ENCODE measurements at regions not wholly inside any gene's neighbourhood (a gene's known extent, or its start where the extent isn't known, plus 50 kb on each side); places are given as distances from the start of the nearest gene placed in this dataset.
"Not testable (repeated sequence)": the region's sequence is repeated elsewhere in the genome, so short reads cannot be mapped to it uniquely, and the experiment has no call there.

DNA sequence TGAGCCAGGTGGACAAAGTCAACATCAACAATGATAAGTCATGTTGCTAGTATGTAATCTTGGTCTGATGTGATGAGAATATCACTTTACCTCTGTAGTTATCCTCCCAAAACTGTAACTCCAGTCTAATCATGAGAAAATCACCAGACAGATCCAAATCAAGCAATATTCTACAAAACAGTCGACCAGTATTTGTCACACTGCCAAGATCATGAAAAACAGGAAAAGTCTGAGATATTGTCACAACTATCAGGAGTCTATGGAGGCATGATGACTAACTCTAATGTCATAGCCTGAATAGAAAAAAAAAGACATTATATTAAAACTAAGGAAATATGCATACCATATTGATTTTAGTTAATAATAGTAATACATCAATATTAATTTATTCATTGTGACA lies 1883.3 kb upstream of the CELF4 start:
- no peak overlapping the region for H3K9ac ChIP-seq (ENCODE audit: low read depth in 1 of 2, low read length in 2 of 2)
- H3K27me3 ChIP-seq (ENCODE audit: control insufficient read depth in 4 of 4, insufficient read depth in 4 of 4, low read length in 3 of 4), result no peaks in the 10 kb centered on the region
- no peak overlapping the region for H3K27ac ChIP-seq (ENCODE audit: low read depth in 1 of 2, low read length in 2 of 2)
- DNase-seq (ENCODE audit: low spot score), result no peak
- WGBS, result 71% methylated on average over 1 of the region's 1 CpG
- no peaks in the 10 kb centered on the region for H3K9me3 ChIP-seq (ENCODE audit: control insufficient read depth in 4 of 4, low read length in 3 of 4)
- H3K36me3 ChIP-seq (ENCODE audit: control insufficient read depth in 4 of 4, insufficient read depth in 3 of 4, low read depth in 1 of 4, low read length in 3 of 4), result no peaks in the 10 kb centered on the region
- TF ChIP-seq FOXA2 (IDR thresholded peaks at IDR 0.05), result no peak
- TF ChIP-seq GABPA (IDR thresholded peaks at IDR 0.05 in 1 of 2, conservative IDR thresholded peaks at IDR 0.05 in 1 of 2), result no peak
- no peak for TF ChIP-seq RXRA (IDR thresholded peaks at IDR 0.05)
- TF ChIP-seq, protein P1, sequence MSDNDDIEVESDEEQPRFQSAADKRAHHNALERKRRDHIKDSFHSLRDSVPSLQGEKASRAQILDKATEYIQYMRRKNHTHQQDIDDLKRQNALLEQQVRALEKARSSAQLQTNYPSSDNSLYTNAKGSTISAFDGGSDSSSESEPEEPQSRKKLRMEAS (IDR thresholded peaks at IDR 0.05), result no peak
- no peak overlapping the region for H3K4me3 ChIP-seq (ENCODE audit: low read depth in 1 of 3, low read length in 3 of 3)
- H3K4me1 ChIP-seq (ENCODE audit: control insufficient read depth in 4 of 4, insufficient read depth in 4 of 4, low read length in 3 of 4), result peaks cover 0 to 7% (median 2%) of the 10 kb centered on the region in 4 donors

DNA sequence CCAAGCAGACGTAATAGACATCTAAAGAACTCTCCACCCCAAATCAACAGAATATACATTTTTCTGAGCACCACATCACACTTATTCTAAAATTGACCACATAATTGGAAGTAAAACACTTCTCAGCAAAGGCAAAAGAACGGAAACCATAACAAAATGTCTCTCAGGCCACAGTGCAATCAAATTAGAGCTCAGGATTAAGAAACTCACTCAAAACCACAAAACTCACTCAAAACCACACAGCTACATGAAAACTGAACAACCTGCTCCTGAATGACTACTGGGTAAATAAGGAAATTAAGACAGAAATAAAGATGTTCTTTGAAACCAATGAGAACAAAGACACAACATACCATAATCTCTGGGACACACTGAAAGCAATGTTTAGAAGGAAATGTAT lies 1879.4 kb upstream of the CELF4 start:
- not testable (repeated sequence) for H3K27me3 ChIP-seq (ENCODE audit: control insufficient read depth in 4 of 4, insufficient read depth in 4 of 4, low read length in 3 of 4); H3K9me3 ChIP-seq (ENCODE audit: control insufficient read depth in 4 of 4, low read length in 3 of 4); H3K27ac ChIP-seq (ENCODE audit: low read depth in 1 of 2, low read length in 2 of 2); H3K4me1 ChIP-seq (ENCODE audit: control insufficient read depth in 4 of 4, insufficient read depth in 4 of 4, low read length in 3 of 4); H3K36me3 ChIP-seq (ENCODE audit: control insufficient read depth in 4 of 4, insufficient read depth in 3 of 4, low read depth in 1 of 4, low read length in 3 of 4); DNase-seq (ENCODE audit: low spot score); H3K4me3 ChIP-seq (ENCODE audit: low read depth in 1 of 3, low read length in 3 of 3); H3K9ac ChIP-seq (ENCODE audit: low read depth in 1 of 2, low read length in 2 of 2)
- 80% methylated on average over 2 of the region's 2 CpGs for WGBS

DNA sequence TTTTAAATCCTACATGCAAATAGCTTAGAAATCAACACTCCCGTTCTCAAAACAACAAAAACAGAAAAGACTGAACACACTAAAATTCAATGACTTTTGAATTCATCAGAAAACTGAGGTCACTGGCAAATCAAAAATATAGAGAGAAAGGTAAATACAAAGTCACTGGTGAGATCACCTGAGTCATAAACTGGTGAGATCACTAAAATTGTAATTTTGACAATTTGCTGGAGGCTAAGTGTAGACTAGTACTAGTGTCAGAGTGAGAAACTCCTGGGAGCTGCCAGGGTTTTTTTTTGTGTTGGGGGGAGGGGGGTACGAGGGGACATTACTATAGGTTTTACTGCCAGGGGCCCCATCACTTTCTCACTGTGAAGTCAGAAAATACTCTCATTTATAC lies 1876.0 kb upstream of the CELF4 start:
- Histone ChIP-seq H3K27me3 (ENCODE audit: control insufficient read depth in 4 of 4, insufficient read depth in 4 of 4, low read length in 3 of 4) (peaks cover 0 to 2% (median 0%) of the 10 kb centered on the region in 4 donors), H3K4me1 (ENCODE audit: control insufficient read depth in 4 of 4, insufficient read depth in 4 of 4, low read length in 3 of 4) (no peaks in the 10 kb centered on the region), H3K9me3 (ENCODE audit: control insufficient read depth in 4 of 4, low read length in 3 of 4) (no peaks in the 10 kb centered on the region), H3K4me3 (ENCODE audit: low read depth in 1 of 3, low read length in 3 of 3) (no peak overlapping the region), H3K9ac (ENCODE audit: low read depth in 1 of 2, low read length in 2 of 2) (no peak overlapping the region), H3K36me3 (ENCODE audit: control insufficient read depth in 4 of 4, insufficient read depth in 3 of 4, low read depth in 1 of 4, low read length in 3 of 4) (no peaks in the 10 kb centered on the region), H3K27ac (ENCODE audit: low read depth in 1 of 2, low read length in 2 of 2) (no peak overlapping the region)
- 79% methylated on average over 2 of the region's 2 CpGs for WGBS
- no peak for TF ChIP-seq SP1 (IDR thresholded peaks at IDR 0.05)
- TF ChIP-seq, protein P2, sequence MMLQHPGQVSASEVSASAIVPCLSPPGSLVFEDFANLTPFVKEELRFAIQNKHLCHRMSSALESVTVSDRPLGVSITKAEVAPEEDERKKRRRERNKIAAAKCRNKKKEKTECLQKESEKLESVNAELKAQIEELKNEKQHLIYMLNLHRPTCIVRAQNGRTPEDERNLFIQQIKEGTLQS (IDR thresholded peaks at IDR 0.05), result no peak
- no peak for TF ChIP-seq RAD21 (IDR thresholded peaks at IDR 0.05)
- TF ChIP-seq EGR1 (IDR thresholded peaks at IDR 0.05; ENCODE audit: low read depth in 2 of 2), result no peak
- no peak for TF ChIP-seq TAF1 (conservative IDR thresholded peaks at IDR 0.05)
- TF ChIP-seq HNF4G (IDR thresholded peaks at IDR 0.05), result no peak
- TF ChIP-seq FOXA1 (IDR thresholded peaks at IDR 0.05), result no peak
- no peak for DNase-seq (ENCODE audit: low spot score)

DNA sequence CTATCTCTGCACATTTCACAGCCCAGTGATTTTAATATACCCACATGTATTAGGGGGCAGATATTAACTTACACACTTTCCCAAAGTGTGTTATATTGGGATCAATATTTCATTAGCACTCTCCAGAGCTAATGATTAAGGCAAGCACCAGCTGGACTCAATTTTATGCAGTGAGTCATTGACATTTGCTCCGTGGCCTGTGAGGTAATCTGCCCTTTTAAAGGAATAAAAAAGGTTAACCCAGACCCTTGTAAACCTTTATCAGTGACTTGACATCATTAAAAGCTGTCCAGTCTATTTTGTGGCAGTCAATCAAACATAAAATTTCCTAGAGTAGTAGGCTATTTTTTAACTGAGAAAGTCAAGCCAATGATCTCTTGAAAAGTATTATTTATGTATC lies 1870.4 kb upstream of the CELF4 start:
- WGBS, result 25% methylated on average over 1 of the region's 1 CpG
- no peak overlapping the region for H3K9ac ChIP-seq (ENCODE audit: low read depth in 1 of 2, low read length in 2 of 2)
- H3K27ac ChIP-seq (ENCODE audit: low read depth in 1 of 2, low read length in 2 of 2), result no peak overlapping the region
- H3K36me3 ChIP-seq (ENCODE audit: control insufficient read depth in 4 of 4, insufficient read depth in 3 of 4, low read depth in 1 of 4, low read length in 3 of 4), result no peaks in the 10 kb centered on the region
- peaks cover 2 to 5% (median 4%) of the 10 kb centered on the region in 4 donors for H3K4me1 ChIP-seq (ENCODE audit: control insufficient read depth in 4 of 4, insufficient read depth in 4 of 4, low read length in 3 of 4)
- no peaks in the 10 kb centered on the region for H3K9me3 ChIP-seq (ENCODE audit: control insufficient read depth in 4 of 4, low read length in 3 of 4)
- no peak for DNase-seq (ENCODE audit: low spot score)
- peaks cover 0 to 2% (median 0%) of the 10 kb centered on the region in 4 donors for H3K27me3 ChIP-seq (ENCODE audit: control insufficient read depth in 4 of 4, insufficient read depth in 4 of 4, low read length in 3 of 4)
- H3K4me3 ChIP-seq (ENCODE audit: low read depth in 1 of 3, low read length in 3 of 3), result no peak overlapping the region
- TF ChIP-seq, protein P3, sequence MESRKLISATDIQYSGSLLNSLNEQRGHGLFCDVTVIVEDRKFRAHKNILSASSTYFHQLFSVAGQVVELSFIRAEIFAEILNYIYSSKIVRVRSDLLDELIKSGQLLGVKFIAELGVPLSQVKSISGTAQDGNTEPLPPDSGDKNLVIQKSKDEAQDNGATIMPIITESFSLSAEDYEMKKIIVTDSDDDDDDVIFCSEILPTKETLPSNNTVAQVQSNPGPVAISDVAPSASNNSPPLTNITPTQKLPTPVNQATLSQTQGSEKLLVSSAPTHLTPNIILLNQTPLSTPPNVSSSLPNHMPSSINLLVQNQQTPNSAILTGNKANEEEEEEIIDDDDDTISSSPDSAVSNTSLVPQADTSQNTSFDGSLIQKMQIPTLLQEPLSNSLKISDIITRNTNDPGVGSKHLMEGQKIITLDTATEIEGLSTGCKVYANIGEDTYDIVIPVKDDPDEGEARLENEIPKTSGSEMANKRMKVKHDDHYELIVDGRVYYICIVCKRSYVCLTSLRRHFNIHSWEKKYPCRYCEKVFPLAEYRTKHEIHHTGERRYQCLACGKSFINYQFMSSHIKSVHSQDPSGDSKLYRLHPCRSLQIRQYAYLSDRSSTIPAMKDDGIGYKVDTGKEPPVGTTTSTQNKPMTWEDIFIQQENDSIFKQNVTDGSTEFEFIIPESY (IDR thresholded peaks at IDR 0.05), result no peak
- no peak for TF ChIP-seq FOXA1 (IDR thresholded peaks at IDR 0.05)
- TF ChIP-seq, protein P4, sequence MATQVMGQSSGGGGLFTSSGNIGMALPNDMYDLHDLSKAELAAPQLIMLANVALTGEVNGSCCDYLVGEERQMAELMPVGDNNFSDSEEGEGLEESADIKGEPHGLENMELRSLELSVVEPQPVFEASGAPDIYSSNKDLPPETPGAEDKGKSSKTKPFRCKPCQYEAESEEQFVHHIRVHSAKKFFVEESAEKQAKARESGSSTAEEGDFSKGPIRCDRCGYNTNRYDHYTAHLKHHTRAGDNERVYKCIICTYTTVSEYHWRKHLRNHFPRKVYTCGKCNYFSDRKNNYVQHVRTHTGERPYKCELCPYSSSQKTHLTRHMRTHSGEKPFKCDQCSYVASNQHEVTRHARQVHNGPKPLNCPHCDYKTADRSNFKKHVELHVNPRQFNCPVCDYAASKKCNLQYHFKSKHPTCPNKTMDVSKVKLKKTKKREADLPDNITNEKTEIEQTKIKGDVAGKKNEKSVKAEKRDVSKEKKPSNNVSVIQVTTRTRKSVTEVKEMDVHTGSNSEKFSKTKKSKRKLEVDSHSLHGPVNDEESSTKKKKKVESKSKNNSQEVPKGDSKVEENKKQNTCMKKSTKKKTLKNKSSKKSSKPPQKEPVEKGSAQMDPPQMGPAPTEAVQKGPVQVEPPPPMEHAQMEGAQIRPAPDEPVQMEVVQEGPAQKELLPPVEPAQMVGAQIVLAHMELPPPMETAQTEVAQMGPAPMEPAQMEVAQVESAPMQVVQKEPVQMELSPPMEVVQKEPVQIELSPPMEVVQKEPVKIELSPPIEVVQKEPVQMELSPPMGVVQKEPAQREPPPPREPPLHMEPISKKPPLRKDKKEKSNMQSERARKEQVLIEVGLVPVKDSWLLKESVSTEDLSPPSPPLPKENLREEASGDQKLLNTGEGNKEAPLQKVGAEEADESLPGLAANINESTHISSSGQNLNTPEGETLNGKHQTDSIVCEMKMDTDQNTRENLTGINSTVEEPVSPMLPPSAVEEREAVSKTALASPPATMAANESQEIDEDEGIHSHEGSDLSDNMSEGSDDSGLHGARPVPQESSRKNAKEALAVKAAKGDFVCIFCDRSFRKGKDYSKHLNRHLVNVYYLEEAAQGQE (IDR thresholded peaks at IDR 0.05), result no peak
- TF ChIP-seq, protein P5, sequence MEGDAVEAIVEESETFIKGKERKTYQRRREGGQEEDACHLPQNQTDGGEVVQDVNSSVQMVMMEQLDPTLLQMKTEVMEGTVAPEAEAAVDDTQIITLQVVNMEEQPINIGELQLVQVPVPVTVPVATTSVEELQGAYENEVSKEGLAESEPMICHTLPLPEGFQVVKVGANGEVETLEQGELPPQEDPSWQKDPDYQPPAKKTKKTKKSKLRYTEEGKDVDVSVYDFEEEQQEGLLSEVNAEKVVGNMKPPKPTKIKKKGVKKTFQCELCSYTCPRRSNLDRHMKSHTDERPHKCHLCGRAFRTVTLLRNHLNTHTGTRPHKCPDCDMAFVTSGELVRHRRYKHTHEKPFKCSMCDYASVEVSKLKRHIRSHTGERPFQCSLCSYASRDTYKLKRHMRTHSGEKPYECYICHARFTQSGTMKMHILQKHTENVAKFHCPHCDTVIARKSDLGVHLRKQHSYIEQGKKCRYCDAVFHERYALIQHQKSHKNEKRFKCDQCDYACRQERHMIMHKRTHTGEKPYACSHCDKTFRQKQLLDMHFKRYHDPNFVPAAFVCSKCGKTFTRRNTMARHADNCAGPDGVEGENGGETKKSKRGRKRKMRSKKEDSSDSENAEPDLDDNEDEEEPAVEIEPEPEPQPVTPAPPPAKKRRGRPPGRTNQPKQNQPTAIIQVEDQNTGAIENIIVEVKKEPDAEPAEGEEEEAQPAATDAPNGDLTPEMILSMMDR (IDR thresholded peaks at IDR 0.05; ENCODE audit: low read depth, low read length, missing input control), result no peak
- TF ChIP-seq, protein P2 (IDR thresholded peaks at IDR 0.05), result no peak
- TF ChIP-seq TAF1 (conservative IDR thresholded peaks at IDR 0.05), result no peak

Data from liver (tissue), 8 donors.